CD14-positive monocyte (primary cell): ENCODE measurements at regions not wholly inside any gene's neighbourhood (a gene's known extent, or its start where the extent isn't known, plus 50 kb on each side); places are given as distances from the start of the nearest gene placed in this dataset.

Source experiments
- DNase-seq, 3 donors: peaks; one replicate each; pipeline ENCODE4 v3.0.0-alpha.2; 2011 to 2022
- H2AFZ ChIP-seq: 2 replicates; pipeline ENCODE4 v1.6.0; 2012; ENCODE audit warnings: mild to moderate bottlenecking, low read depth, low read length, inconsistent platforms; ENCODE audit not compliant: insufficient read depth, poor library complexity, severe bottlenecking
- H3K27ac ChIP-seq, 2 donors: 1 replicate in 1 of 2; 2 replicates in 1 of 2; pipeline ENCODE4 v1.5.1; 2012 to 2013; ENCODE audit warnings: low read length in 2 of 2, control low read depth in 1 of 2, inconsistent platforms in 1 of 2, low read depth in 1 of 2, mild to moderate bottlenecking in 1 of 2
- H3K27me3 ChIP-seq, 2 donors: one replicate each; pipeline versions ENCODE4 v1.6.0 to v1.6.1; 2011 to 2013; ENCODE audit warnings: low read length in 2 of 2; ENCODE audit not compliant: control insufficient read depth in 2 of 2, insufficient read depth in 2 of 2
- H3K36me3 ChIP-seq, 2 donors: replicated peaks in 1 of 2; 1 replicate in 1 of 2; 2 replicates in 1 of 2; pipeline versions ENCODE4 v1.5.1 to v1.6.1; 2012 to 2013; ENCODE audit warnings: low read length in 2 of 2, control low read depth in 1 of 2, inconsistent platforms in 1 of 2, mild to moderate bottlenecking in 1 of 2; ENCODE audit not compliant: insufficient read depth in 2 of 2, control insufficient read depth in 1 of 2
- H3K4me1 ChIP-seq, 2 donors: 1 replicate in 1 of 2; 2 replicates in 1 of 2; pipeline versions ENCODE4 v1.5.1 to v1.6.1; 2012 to 2013; ENCODE audit warnings: low read length in 2 of 2, control low read depth in 1 of 2, inconsistent platforms in 1 of 2, mild to moderate bottlenecking in 1 of 2, moderate library complexity in 1 of 2; ENCODE audit not compliant: insufficient read depth in 2 of 2, control insufficient read depth in 1 of 2
- H3K4me2 ChIP-seq: replicated peaks from 2 replicates; pipeline ENCODE3; 2012; ENCODE audit warnings: low read length, moderate library complexity, mild to moderate bottlenecking; ENCODE audit not compliant: poor library complexity, severe bottlenecking; ENCODE audit errors: extremely low read depth
- H3K4me3 ChIP-seq, 3 experiments: fragments of 200-600 bp in 1 of 3; sonication (generic) in 1 of 3; replicated peaks in 1 of 3; 1 replicate in 2 of 3; 2 replicates in 1 of 3; pipeline ENCODE4 v1.5.1; 2011 to 2013; ENCODE audit warnings: low read length in 3 of 3, mild to moderate bottlenecking in 3 of 3, control low read depth in 2 of 3, low read depth in 2 of 3, inconsistent platforms in 1 of 3, moderate library complexity in 1 of 3
- H3K79me2 ChIP-seq: 2 replicates; pipeline ENCODE4 v1.6.0; 2012; ENCODE audit warnings: mild to moderate bottlenecking, control low read depth, inconsistent platforms, low read length, moderate library complexity; ENCODE audit not compliant: insufficient read depth
- H3K9ac ChIP-seq: 2 replicates; pipeline ENCODE4 v1.6.0; 2017; ENCODE audit warnings: low read length, mild to moderate bottlenecking; ENCODE audit not compliant: insufficient read depth, poor library complexity, severe bottlenecking
- H3K9me3 ChIP-seq, 2 donors: replicated peaks in 1 of 2; 1 replicate in 1 of 2; 2 replicates in 1 of 2; pipeline versions ENCODE4 v1.5.1 to v1.6.1; 2012 to 2013; ENCODE audit warnings: low read length in 2 of 2, control low read depth in 1 of 2; ENCODE audit not compliant: control insufficient read depth in 1 of 2, insufficient read depth in 1 of 2
- H4K20me1 ChIP-seq: 2 replicates; pipeline ENCODE4 v1.6.0; 2012; ENCODE audit warnings: mild to moderate bottlenecking, low read length, control low read depth, moderate library complexity; ENCODE audit not compliant: insufficient read depth
- H3K27ac Mint-ChIP-seq, 7 donors: one replicate each; pipeline ENCODE4 v1.8.0; 2020; ENCODE audit warnings: mild to moderate bottlenecking in 7 of 7, mixed read lengths in 7 of 7, moderate library complexity in 6 of 7, inconsistent platforms in 2 of 7
- H3K27me3 Mint-ChIP-seq, 3 donors: one replicate each; pipeline ENCODE4 v1.8.0; 2021 to 2022; ENCODE audit warnings: low read depth in 3 of 3, mild to moderate bottlenecking in 3 of 3, mixed read lengths in 3 of 3, moderate library complexity in 3 of 3, inconsistent platforms in 1 of 3
- H3K36me3 Mint-ChIP-seq, 2 donors: one replicate each; pipeline ENCODE4 v1.8.0; 2020; ENCODE audit warnings: mixed read lengths in 2 of 2, inconsistent platforms in 1 of 2, mild to moderate bottlenecking in 1 of 2
- H3K4me1 Mint-ChIP-seq: one replicate; pipeline ENCODE4 v1.8.0; 2020; ENCODE audit warnings: mild to moderate bottlenecking, mixed read lengths
- H3K4me3 Mint-ChIP-seq, 2 donors: one replicate each; pipeline ENCODE4 v1.8.0; 2020; ENCODE audit warnings: mild to moderate bottlenecking in 2 of 2, mixed read lengths in 2 of 2, moderate library complexity in 1 of 2
- H3K9me3 Mint-ChIP-seq, 7 donors: one replicate each; pipeline ENCODE4 v1.8.0; 2020 to 2022; ENCODE audit warnings: mixed read lengths in 7 of 7, mild to moderate bottlenecking in 6 of 7, moderate library complexity in 6 of 7, inconsistent platforms in 2 of 7
- WGBS: methylation state at CpG from one replicate; pipeline ENCODE4 v1.1.5; 2013; ENCODE audit warnings: missing lambda C conversion rate; ENCODE audit not compliant: insufficient coverage; 5-methylcytosine and 5-hydroxymethylcytosine counted together
- intact Hi-C, 2 donors: fragments of 100-400 bp; cut with micrococcal nuclease; formaldehyde crosslinking; loops; one replicate each; pipeline versions ENCODE4 v1.15.0 to v1.15.1; 2023
- TF ChIP-seq, protein P1 (sequence below): fragments of 200-600 bp; IDR thresholded peaks from one replicate; pipeline ENCODE4 v1.8.0; 2022; ENCODE audit warnings: antibody characterized with exemption, mild to moderate bottlenecking

DNA sequence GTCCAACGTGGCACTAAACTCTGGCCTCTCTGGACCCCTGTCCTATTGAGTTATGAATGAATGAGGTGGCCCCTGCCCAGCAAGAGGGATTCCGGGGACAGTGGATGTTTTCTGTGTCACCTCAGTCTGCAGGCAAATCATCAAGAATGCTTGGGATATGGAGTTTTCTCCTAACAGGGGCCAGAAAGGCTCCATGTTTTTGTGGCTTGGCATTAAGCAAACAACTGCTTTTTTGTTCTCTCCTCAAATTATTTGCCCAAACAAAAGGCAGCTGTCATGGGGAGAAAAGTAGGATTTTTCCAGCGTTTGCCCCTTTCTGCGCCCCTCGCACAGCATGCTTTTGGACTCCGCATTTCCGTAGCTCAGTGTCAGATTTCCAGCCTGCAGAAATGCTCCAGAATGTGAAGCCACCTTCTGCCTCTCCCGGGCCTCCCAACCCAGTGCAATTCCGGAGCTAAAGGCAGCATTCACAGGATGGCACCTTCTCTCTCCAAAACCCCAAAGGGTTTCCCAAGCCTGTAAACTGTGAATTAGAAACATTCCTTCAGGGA, 553.3 kb downstream of the CCDC171 start:
- H4K20me1 ChIP-seq: no peaks in the 10 kb centered on the region
- WGBS: 84% methylated on average over 7 of the region's 9 CpGs
- H3K27ac ChIP-seq: no peak overlapping the region
- Mint-ChIP-seq H3K27me3 (peaks cover 0 to 7% (median 0%) of the 10 kb centered on the region in 3 donors), H3K36me3 (no peaks in the 10 kb centered on the region), H3K9me3 (peaks cover 0 to 5% (median 0%) of the 10 kb centered on the region in 7 donors), H3K4me3 (no peak overlapping the region), H3K4me1 (peaks cover 3% of the 10 kb centered on the region), H3K27ac (no peak overlapping the region)
- H3K79me2 ChIP-seq: no peaks in the 10 kb centered on the region
- H3K9me3 ChIP-seq: peaks cover 0 to 2% of the 10 kb centered on the region in 2 donors
- no peaks in the 10 kb centered on the region for H3K4me1 ChIP-seq
- TF ChIP-seq, protein P1, sequence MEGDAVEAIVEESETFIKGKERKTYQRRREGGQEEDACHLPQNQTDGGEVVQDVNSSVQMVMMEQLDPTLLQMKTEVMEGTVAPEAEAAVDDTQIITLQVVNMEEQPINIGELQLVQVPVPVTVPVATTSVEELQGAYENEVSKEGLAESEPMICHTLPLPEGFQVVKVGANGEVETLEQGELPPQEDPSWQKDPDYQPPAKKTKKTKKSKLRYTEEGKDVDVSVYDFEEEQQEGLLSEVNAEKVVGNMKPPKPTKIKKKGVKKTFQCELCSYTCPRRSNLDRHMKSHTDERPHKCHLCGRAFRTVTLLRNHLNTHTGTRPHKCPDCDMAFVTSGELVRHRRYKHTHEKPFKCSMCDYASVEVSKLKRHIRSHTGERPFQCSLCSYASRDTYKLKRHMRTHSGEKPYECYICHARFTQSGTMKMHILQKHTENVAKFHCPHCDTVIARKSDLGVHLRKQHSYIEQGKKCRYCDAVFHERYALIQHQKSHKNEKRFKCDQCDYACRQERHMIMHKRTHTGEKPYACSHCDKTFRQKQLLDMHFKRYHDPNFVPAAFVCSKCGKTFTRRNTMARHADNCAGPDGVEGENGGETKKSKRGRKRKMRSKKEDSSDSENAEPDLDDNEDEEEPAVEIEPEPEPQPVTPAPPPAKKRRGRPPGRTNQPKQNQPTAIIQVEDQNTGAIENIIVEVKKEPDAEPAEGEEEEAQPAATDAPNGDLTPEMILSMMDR: no peak
- no peaks in the 10 kb centered on the region for H3K36me3 ChIP-seq
- H3K4me3 ChIP-seq: no peak overlapping the region
- H3K4me2 ChIP-seq: no peak overlapping the region
- no peak overlapping the region for H2AFZ ChIP-seq
- intact Hi-C loops: no loop called here
- no peak overlapping the region for H3K9ac ChIP-seq
- no peaks in the 10 kb centered on the region for H3K27me3 ChIP-seq
- DNase-seq: no peak

DNA sequence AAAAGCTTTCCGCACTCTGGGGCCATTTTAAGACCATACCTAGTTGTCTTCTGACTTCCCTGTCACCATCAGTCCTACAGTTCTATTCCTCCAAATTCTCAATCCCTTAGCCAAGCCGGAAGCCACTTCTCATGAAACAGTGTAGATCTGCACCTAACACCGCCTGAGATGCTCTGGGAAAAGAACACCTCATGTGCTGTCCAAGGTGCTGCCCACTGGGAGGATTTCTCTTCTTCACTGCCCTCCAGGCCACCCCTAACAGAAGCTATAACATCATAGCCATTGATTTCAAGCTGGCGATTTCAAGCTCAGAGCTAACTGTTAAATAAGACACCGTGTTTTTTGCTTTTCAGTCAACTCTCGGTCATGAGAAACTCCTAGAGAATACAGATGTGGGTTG, 559.3 kb downstream of the CCDC171 start:
- H3K36me3 Mint-ChIP-seq: no peaks in the 10 kb centered on the region
- no peaks in the 10 kb centered on the region for H3K9me3 ChIP-seq
- no peaks in the 10 kb centered on the region for H3K4me1 Mint-ChIP-seq
- TF ChIP-seq, protein P1: no peak
- no peaks in the 10 kb centered on the region for H4K20me1 ChIP-seq
- no peak overlapping the region for H3K27ac ChIP-seq
- H3K27me3 Mint-ChIP-seq: no peaks in the 10 kb centered on the region
- H3K79me2 ChIP-seq: no peaks in the 10 kb centered on the region
- no peak overlapping the region for H3K27ac Mint-ChIP-seq
- no peak overlapping the region for H2AFZ ChIP-seq
- 100% methylated on average over 3 of the region's 6 CpGs for WGBS
- H3K4me3 Mint-ChIP-seq: no peak overlapping the region
- H3K4me3 ChIP-seq: no peak overlapping the region
- H3K9ac ChIP-seq: no peak overlapping the region
- no peak overlapping the region for H3K4me2 ChIP-seq
- peaks cover 0 to 4% (median 2%) of the 10 kb centered on the region in 7 donors for H3K9me3 Mint-ChIP-seq
- no peaks in the 10 kb centered on the region for H3K4me1 ChIP-seq
- intact Hi-C loops: no loop called here
- no peaks in the 10 kb centered on the region for H3K36me3 ChIP-seq
- no peak for DNase-seq
- no peaks in the 10 kb centered on the region for H3K27me3 ChIP-seq
